ENCODE measurements at regions not wholly inside any gene's neighbourhood (a gene's known extent, or its start where the extent isn't known, plus 50 kb on each side); places are given as distances from the start of the nearest gene placed in this dataset.

DNA sequence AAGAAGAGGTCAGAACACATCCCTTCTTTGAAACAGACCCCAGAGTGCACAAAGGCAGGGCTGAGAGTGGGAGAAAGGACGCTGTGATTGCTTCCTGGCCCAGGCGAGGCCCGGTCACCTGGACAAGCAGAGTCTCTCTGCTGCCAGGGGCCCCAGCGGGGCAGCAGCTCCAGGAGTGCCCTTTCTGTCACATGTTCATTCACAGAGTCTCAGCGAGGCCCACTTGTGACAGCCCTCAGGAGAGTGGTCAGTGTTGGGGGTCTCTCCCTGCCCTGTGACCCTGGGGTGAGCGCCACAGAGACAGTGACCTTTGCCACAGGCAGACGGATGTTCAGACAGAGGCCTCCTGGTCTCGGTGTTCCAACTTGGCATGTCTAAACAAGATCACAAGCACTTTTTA is 130.2 kb upstream of the IRX4 start:
- no peaks in the 10 kb centered on the region for H3K27me3 ChIP-seq (ENCODE audit: control insufficient read depth, low read length)
- TF ChIP-seq EZH2phosphoT487 (IDR thresholded peaks at IDR 0.05; ENCODE audit: borderline replicate concordance, low read length) = no peak
- TF ChIP-seq, protein P1, sequence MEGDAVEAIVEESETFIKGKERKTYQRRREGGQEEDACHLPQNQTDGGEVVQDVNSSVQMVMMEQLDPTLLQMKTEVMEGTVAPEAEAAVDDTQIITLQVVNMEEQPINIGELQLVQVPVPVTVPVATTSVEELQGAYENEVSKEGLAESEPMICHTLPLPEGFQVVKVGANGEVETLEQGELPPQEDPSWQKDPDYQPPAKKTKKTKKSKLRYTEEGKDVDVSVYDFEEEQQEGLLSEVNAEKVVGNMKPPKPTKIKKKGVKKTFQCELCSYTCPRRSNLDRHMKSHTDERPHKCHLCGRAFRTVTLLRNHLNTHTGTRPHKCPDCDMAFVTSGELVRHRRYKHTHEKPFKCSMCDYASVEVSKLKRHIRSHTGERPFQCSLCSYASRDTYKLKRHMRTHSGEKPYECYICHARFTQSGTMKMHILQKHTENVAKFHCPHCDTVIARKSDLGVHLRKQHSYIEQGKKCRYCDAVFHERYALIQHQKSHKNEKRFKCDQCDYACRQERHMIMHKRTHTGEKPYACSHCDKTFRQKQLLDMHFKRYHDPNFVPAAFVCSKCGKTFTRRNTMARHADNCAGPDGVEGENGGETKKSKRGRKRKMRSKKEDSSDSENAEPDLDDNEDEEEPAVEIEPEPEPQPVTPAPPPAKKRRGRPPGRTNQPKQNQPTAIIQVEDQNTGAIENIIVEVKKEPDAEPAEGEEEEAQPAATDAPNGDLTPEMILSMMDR (IDR thresholded peaks at IDR 0.05; ENCODE audit: low read depth, low read length, poor library complexity, severe bottlenecking) = no peak
- no peaks in the 10 kb centered on the region for H3K4me1 ChIP-seq (ENCODE audit: control insufficient read depth, low read length)
- H4K20me1 ChIP-seq (ENCODE audit: control insufficient read depth, insufficient read depth, low read depth, low read length) = no peaks in the 10 kb centered on the region
- H3K9me3 ChIP-seq (ENCODE audit: control insufficient read depth, insufficient read depth, low read length) = no peaks in the 10 kb centered on the region
- no peaks in the 10 kb centered on the region for H3K9me2 ChIP-seq (replicated peaks; ENCODE audit: control insufficient read depth, low read length)
- no peaks in the 10 kb centered on the region for H3K36me3 ChIP-seq (ENCODE audit: control insufficient read depth, low read length)
- H3K79me2 ChIP-seq (ENCODE audit: control insufficient read depth, low read length) = no peaks in the 10 kb centered on the region
- no peaks in the 10 kb centered on the region for H3F3A ChIP-seq (ENCODE audit: control insufficient read depth, insufficient read depth)
- no peak overlapping the region for H3K4me2 ChIP-seq (ENCODE audit: low read length)
- no peak overlapping the region for H3K4me3 ChIP-seq (ENCODE audit: low read length)
- no peak overlapping the region for H3K27ac ChIP-seq (ENCODE audit: low read depth, low read length)

DNA sequence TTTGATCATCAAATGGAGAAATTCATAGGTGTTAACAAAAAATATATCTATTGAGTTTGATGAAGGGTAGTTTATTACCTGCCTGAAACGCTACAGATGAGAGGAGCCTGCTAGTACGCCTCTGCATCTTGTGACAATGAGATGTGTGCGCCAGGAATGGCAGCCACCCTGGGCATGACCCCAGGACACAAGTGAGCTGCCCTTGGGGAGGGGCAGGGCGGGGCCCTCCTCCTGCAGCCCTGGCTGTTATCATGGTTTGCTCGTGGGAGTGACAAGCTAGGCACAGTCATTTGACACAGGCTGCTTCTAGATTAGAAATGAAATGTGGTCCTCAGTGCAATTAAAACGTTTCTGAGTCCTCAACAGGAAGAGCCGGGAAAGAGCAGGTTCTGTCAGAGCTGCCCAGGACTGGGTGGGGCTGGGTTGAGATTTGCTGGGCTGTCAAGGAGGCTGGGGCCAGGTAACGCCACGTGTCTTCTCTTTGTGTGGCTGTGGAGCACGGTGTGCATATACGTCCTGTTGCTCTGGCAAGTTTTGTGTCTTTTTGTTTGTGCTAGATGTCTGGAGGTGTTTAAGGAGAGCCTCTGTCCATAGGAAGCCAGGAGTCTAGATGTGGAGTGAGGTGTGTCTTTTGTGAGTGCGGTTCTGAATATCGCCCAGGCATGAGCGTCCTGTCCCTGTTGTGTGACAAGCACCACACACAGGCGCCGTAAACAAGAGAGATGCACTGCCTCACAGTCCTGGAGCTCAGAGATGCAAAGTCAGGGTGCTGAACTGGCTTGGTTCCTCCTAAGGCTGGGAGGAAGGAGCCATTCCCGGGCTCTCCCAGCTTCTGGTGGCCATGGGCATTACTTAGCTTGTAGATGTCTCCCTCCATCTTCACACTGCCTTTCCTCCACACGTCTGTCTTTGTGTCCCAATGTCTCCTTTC is 129.0 kb upstream of the IRX4 start:
- Histone ChIP-seq H3K9me2 (replicated peaks; ENCODE audit: control insufficient read depth, low read length) (no peaks in the 10 kb centered on the region), H3K4me3 (ENCODE audit: low read length) (no peak overlapping the region), H3K4me1 (ENCODE audit: control insufficient read depth, low read length) (no peaks in the 10 kb centered on the region), H4K20me1 (ENCODE audit: control insufficient read depth, insufficient read depth, low read depth, low read length) (no peaks in the 10 kb centered on the region), H3K27ac (ENCODE audit: low read depth, low read length) (no peak overlapping the region), H3F3A (ENCODE audit: control insufficient read depth, insufficient read depth) (no peaks in the 10 kb centered on the region), H3K79me2 (ENCODE audit: control insufficient read depth, low read length) (no peaks in the 10 kb centered on the region), H3K27me3 (ENCODE audit: control insufficient read depth, low read length) (no peaks in the 10 kb centered on the region), H3K36me3 (ENCODE audit: control insufficient read depth, low read length) (no peaks in the 10 kb centered on the region), H3K4me2 (ENCODE audit: low read length) (no peak overlapping the region), H3K9me3 (ENCODE audit: control insufficient read depth, insufficient read depth, low read length) (no peaks in the 10 kb centered on the region)
- TF ChIP-seq, protein P1 (IDR thresholded peaks at IDR 0.05; ENCODE audit: low read depth, low read length, poor library complexity, severe bottlenecking) = no peak
- no peak for TF ChIP-seq EZH2phosphoT487 (IDR thresholded peaks at IDR 0.05; ENCODE audit: borderline replicate concordance, low read length)

DNA sequence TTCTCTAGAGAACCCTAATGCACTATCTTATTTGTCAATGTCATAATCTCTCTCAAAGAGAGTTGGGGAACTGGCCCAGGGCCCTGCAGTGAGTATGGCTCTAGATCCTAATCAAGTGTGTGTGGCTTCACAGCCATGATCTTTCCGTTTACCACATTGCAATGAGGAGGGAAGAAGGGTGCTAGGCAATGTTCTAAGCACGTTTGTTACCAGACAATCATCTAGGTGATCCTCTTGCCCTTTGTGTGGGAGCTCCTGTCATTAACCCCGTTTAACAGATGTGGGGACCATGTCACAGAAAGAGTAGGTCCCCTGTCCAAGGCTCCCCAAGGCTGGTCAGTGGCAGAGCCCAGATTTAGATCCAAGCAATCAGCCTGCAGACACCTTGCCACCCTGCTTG is 128.2 kb upstream of the IRX4 start:
- no peaks in the 10 kb centered on the region for H3F3A ChIP-seq (ENCODE audit: control insufficient read depth, insufficient read depth)
- H3K9me2 ChIP-seq (replicated peaks; ENCODE audit: control insufficient read depth, low read length) = no peaks in the 10 kb centered on the region
- no peak for TF ChIP-seq EZH2phosphoT487 (IDR thresholded peaks at IDR 0.05; ENCODE audit: borderline replicate concordance, low read length)
- TF ChIP-seq, protein P1 (IDR thresholded peaks at IDR 0.05; ENCODE audit: low read depth, low read length, poor library complexity, severe bottlenecking) = no peak
- no peak overlapping the region for H3K27ac ChIP-seq (ENCODE audit: low read depth, low read length)
- H3K4me2 ChIP-seq (ENCODE audit: low read length) = no peak overlapping the region
- H4K20me1 ChIP-seq (ENCODE audit: control insufficient read depth, insufficient read depth, low read depth, low read length) = no peaks in the 10 kb centered on the region
- no peaks in the 10 kb centered on the region for H3K79me2 ChIP-seq (ENCODE audit: control insufficient read depth, low read length)
- no peak overlapping the region for H3K4me3 ChIP-seq (ENCODE audit: low read length)
- H3K36me3 ChIP-seq (ENCODE audit: control insufficient read depth, low read length) = no peaks in the 10 kb centered on the region
- H3K9me3 ChIP-seq (ENCODE audit: control insufficient read depth, insufficient read depth, low read length) = no peaks in the 10 kb centered on the region
- no peaks in the 10 kb centered on the region for H3K27me3 ChIP-seq (ENCODE audit: control insufficient read depth, low read length)
- H3K4me1 ChIP-seq (ENCODE audit: control insufficient read depth, low read length) = no peaks in the 10 kb centered on the region

All from DOHH2 (cell line).